Liver (tissue), 8 donors: ENCODE measurements at regions not wholly inside any gene's neighbourhood (a gene's known extent, or its start where the extent isn't known, plus 50 kb on each side); places are given as distances from the start of the nearest gene placed in this dataset.

Source experiments
- DNase-seq: peaks from one replicate; pipeline ENCODE4 v3.0.0-alpha.2; 2017; ENCODE audit warnings: low spot score
- H3K27ac ChIP-seq, 2 donors: one replicate each; pipeline ENCODE4 v1.7.0; 2013; ENCODE audit warnings: inconsistent platforms in 2 of 2, low read length in 2 of 2, control low read depth in 1 of 2, low read depth in 1 of 2, mild to moderate bottlenecking in 1 of 2
- H3K27me3 ChIP-seq, 4 donors: one replicate each; pipeline versions ENCODE4 v1.6.1 to v1.7.0; 2013; ENCODE audit warnings: low read length in 3 of 4, inconsistent platforms in 1 of 4, mild to moderate bottlenecking in 1 of 4, moderate library complexity in 1 of 4; ENCODE audit not compliant: control insufficient read depth in 4 of 4, insufficient read depth in 4 of 4
- H3K36me3 ChIP-seq, 4 donors: one replicate each; pipeline versions ENCODE4 v1.6.1 to v1.7.0; 2013; ENCODE audit warnings: low read length in 3 of 4, mild to moderate bottlenecking in 3 of 4, low read depth in 1 of 4, moderate library complexity in 1 of 4; ENCODE audit not compliant: control insufficient read depth in 4 of 4, insufficient read depth in 3 of 4
- H3K4me1 ChIP-seq, 4 donors: one replicate each; pipeline versions ENCODE4 v1.6.1 to v1.7.0; 2013; ENCODE audit warnings: low read length in 3 of 4, mild to moderate bottlenecking in 3 of 4, moderate library complexity in 1 of 4; ENCODE audit not compliant: control insufficient read depth in 4 of 4, insufficient read depth in 4 of 4
- H3K4me3 ChIP-seq, 3 donors: one replicate each; pipeline versions ENCODE4 v1.6.1 to v1.7.0; 2013; ENCODE audit warnings: low read length in 3 of 3, control low read depth in 1 of 3, low read depth in 1 of 3, mild to moderate bottlenecking in 1 of 3
- H3K9ac ChIP-seq, 2 donors: one replicate each; pipeline ENCODE4 v1.7.0; 2013; ENCODE audit warnings: low read length in 2 of 2, mild to moderate bottlenecking in 2 of 2, moderate library complexity in 2 of 2, control low read depth in 1 of 2, low read depth in 1 of 2
- H3K9me3 ChIP-seq, 4 donors: one replicate each; pipeline versions ENCODE4 v1.6.1 to v1.7.0; 2013; ENCODE audit warnings: low read length in 3 of 4; ENCODE audit not compliant: control insufficient read depth in 4 of 4
- EGR1 ChIP-seq, 2 donors: IDR thresholded peaks; 2 replicates each; pipeline ENCODE4 v1.6.1; 2016 to 2018; ENCODE audit warnings: antibody characterized with exemption in 2 of 2, low read depth in 2 of 2
- FOXA2 ChIP-seq: IDR thresholded peaks from 2 replicates; pipeline ENCODE4 v1.6.1; 2016; ENCODE audit warnings: antibody characterized with exemption
- GABPA ChIP-seq, 2 donors: IDR thresholded peaks in 1 of 2; conservative IDR thresholded peaks in 1 of 2; 2 replicates each; pipeline ENCODE4 v1.6.1; 2016; ENCODE audit warnings: antibody characterized with exemption in 2 of 2, mild to moderate bottlenecking in 1 of 2, moderate library complexity in 1 of 2
- HNF4A ChIP-seq, 2 donors: conservative IDR thresholded peaks; 2 replicates each; pipeline ENCODE4 v1.6.1; 2016; ENCODE audit warnings: antibody characterized with exemption in 2 of 2, mild to moderate bottlenecking in 2 of 2
- HNF4G ChIP-seq: IDR thresholded peaks from 2 replicates; pipeline ENCODE4 v1.6.1; 2016; ENCODE audit warnings: antibody characterized with exemption
- JUND ChIP-seq, 2 donors: IDR thresholded peaks; 2 replicates each; pipeline ENCODE4 v1.6.1; 2016; ENCODE audit warnings: antibody characterized with exemption in 2 of 2
- NR2F2 ChIP-seq: IDR thresholded peaks from 2 replicates; pipeline ENCODE4 v1.6.1; 2016; ENCODE audit warnings: antibody characterized with exemption
- RAD21 ChIP-seq, 2 donors: IDR thresholded peaks; 2 replicates each; pipeline ENCODE4 v1.6.1; 2016; ENCODE audit warnings: antibody characterized with exemption in 2 of 2, mild to moderate bottlenecking in 2 of 2
- SP1 ChIP-seq: IDR thresholded peaks from 2 replicates; pipeline ENCODE4 v1.6.1; 2018; ENCODE audit warnings: antibody characterized with exemption, mild to moderate bottlenecking
- TAF1 ChIP-seq: conservative IDR thresholded peaks from 2 replicates; pipeline ENCODE4 v1.6.1; 2016; ENCODE audit warnings: antibody characterized with exemption, mild to moderate bottlenecking
- YY1 ChIP-seq: IDR thresholded peaks from 2 replicates; pipeline ENCODE4 v1.6.1; 2016; ENCODE audit warnings: antibody characterized with exemption, mild to moderate bottlenecking
- WGBS: extraction: QIAGEN DNeasy Blood & Tissue Kit; methylation state at CpG from one replicate; pipeline ENCODE4 v1.1.7; 2013; 5-methylcytosine and 5-hydroxymethylcytosine counted together
- TF ChIP-seq, protein P1 (sequence below): IDR thresholded peaks from 2 replicates; pipeline ENCODE4 v1.6.1; 2016; ENCODE audit warnings: antibody characterized with exemption
- TF ChIP-seq, protein P2 (sequence below): IDR thresholded peaks from 2 replicates; pipeline ENCODE4 v1.6.1; 2016; ENCODE audit warnings: antibody characterized with exemption
- TF ChIP-seq, protein P3 (sequence below): fragments of 150-350 bp; IDR thresholded peaks from 2 replicates; pipeline ENCODE4 v1.5.1; 2017; ENCODE audit warnings: improper control_type of control experiment, low read depth, low read length; ENCODE audit not compliant: missing input control
- TF ChIP-seq, protein P4 (sequence below): IDR thresholded peaks from 2 replicates; pipeline ENCODE4 v1.6.1; 2016; ENCODE audit warnings: antibody characterized with exemption
- TF ChIP-seq, protein P5 (sequence below): IDR thresholded peaks from 2 replicates; pipeline ENCODE4 v1.6.1; 2016; ENCODE audit warnings: antibody characterized with exemption, mild to moderate bottlenecking
- donor health status: healthy.
- donor health status: healthy.
- donor health status: healthy.
- donor health status: healthy.
- donor health status: healthy.

DNA sequence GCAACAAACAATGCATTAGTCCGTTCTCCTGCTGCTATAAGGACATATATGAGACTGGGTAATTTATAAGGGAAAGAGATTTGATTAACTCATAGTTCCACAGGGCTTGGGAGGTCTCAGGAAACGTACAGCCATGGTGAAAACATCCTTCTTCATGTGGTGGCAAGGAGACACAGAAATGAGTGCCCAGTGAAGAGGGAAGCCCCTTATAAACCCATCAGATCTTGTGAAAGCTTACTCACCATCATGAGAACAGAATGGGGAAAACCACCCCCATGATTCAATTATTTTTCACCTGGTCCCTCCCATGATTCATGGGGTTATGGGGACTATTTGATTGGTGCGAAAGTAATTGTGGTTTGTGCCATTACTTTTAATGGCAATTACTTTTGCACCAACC, 655.8 kb upstream of the SEMA6A start (continued):
- TF ChIP-seq, protein P1, sequence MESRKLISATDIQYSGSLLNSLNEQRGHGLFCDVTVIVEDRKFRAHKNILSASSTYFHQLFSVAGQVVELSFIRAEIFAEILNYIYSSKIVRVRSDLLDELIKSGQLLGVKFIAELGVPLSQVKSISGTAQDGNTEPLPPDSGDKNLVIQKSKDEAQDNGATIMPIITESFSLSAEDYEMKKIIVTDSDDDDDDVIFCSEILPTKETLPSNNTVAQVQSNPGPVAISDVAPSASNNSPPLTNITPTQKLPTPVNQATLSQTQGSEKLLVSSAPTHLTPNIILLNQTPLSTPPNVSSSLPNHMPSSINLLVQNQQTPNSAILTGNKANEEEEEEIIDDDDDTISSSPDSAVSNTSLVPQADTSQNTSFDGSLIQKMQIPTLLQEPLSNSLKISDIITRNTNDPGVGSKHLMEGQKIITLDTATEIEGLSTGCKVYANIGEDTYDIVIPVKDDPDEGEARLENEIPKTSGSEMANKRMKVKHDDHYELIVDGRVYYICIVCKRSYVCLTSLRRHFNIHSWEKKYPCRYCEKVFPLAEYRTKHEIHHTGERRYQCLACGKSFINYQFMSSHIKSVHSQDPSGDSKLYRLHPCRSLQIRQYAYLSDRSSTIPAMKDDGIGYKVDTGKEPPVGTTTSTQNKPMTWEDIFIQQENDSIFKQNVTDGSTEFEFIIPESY, result no peak
- no peak for TF ChIP-seq EGR1 (IDR thresholded peaks at IDR 0.05; ENCODE audit: low read depth in 2 of 2)
- TF ChIP-seq TAF1, result no peak
- no peak for TF ChIP-seq HNF4G
- TF ChIP-seq NR2F2, result no peak
- TF ChIP-seq JUND (IDR thresholded peaks at IDR 0.05), result no peak
- no peak for TF ChIP-seq GABPA (IDR thresholded peaks at IDR 0.05 in 1 of 2, conservative IDR thresholded peaks at IDR 0.05 in 1 of 2)

DNA sequence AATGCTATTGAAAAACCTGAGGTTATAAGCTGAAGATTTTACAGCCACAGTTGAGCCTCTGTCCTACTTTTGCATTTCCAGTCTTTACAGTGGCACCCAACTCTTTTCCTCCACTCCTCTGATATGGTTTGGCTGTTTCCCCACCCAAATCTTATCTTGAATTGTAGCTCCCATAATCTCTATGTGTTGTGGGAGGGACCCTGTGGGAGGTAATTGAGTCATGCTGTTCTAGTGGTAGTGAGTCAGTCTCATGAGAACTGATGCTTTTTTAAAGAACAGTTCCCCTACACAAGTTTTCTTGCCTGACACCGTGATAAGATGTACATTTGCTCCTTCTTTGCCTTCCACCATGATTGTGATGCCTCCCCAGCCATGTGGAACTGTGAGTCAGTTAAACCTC, 646.1 kb upstream of the SEMA6A start:
- Histone ChIP-seq H3K9me3 (no peaks in the 10 kb centered on the region), H3K4me3 (no peak overlapping the region), H3K4me1 (no peaks in the 10 kb centered on the region), H3K36me3 (no peaks in the 10 kb centered on the region), H3K27ac (no peak overlapping the region), H3K9ac (no peak overlapping the region), H3K27me3 (no peaks in the 10 kb centered on the region)
- TF ChIP-seq, protein P2, sequence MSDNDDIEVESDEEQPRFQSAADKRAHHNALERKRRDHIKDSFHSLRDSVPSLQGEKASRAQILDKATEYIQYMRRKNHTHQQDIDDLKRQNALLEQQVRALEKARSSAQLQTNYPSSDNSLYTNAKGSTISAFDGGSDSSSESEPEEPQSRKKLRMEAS, result no peak
- no peak for TF ChIP-seq HNF4A (conservative IDR thresholded peaks at IDR 0.05)
- TF ChIP-seq, protein P3, sequence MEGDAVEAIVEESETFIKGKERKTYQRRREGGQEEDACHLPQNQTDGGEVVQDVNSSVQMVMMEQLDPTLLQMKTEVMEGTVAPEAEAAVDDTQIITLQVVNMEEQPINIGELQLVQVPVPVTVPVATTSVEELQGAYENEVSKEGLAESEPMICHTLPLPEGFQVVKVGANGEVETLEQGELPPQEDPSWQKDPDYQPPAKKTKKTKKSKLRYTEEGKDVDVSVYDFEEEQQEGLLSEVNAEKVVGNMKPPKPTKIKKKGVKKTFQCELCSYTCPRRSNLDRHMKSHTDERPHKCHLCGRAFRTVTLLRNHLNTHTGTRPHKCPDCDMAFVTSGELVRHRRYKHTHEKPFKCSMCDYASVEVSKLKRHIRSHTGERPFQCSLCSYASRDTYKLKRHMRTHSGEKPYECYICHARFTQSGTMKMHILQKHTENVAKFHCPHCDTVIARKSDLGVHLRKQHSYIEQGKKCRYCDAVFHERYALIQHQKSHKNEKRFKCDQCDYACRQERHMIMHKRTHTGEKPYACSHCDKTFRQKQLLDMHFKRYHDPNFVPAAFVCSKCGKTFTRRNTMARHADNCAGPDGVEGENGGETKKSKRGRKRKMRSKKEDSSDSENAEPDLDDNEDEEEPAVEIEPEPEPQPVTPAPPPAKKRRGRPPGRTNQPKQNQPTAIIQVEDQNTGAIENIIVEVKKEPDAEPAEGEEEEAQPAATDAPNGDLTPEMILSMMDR, result no peak
- TF ChIP-seq, protein P4, sequence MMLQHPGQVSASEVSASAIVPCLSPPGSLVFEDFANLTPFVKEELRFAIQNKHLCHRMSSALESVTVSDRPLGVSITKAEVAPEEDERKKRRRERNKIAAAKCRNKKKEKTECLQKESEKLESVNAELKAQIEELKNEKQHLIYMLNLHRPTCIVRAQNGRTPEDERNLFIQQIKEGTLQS, result no peak
- TF ChIP-seq, protein P5, sequence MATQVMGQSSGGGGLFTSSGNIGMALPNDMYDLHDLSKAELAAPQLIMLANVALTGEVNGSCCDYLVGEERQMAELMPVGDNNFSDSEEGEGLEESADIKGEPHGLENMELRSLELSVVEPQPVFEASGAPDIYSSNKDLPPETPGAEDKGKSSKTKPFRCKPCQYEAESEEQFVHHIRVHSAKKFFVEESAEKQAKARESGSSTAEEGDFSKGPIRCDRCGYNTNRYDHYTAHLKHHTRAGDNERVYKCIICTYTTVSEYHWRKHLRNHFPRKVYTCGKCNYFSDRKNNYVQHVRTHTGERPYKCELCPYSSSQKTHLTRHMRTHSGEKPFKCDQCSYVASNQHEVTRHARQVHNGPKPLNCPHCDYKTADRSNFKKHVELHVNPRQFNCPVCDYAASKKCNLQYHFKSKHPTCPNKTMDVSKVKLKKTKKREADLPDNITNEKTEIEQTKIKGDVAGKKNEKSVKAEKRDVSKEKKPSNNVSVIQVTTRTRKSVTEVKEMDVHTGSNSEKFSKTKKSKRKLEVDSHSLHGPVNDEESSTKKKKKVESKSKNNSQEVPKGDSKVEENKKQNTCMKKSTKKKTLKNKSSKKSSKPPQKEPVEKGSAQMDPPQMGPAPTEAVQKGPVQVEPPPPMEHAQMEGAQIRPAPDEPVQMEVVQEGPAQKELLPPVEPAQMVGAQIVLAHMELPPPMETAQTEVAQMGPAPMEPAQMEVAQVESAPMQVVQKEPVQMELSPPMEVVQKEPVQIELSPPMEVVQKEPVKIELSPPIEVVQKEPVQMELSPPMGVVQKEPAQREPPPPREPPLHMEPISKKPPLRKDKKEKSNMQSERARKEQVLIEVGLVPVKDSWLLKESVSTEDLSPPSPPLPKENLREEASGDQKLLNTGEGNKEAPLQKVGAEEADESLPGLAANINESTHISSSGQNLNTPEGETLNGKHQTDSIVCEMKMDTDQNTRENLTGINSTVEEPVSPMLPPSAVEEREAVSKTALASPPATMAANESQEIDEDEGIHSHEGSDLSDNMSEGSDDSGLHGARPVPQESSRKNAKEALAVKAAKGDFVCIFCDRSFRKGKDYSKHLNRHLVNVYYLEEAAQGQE, result no peak
- no peak for TF ChIP-seq YY1
- TF ChIP-seq FOXA2, result no peak
- TF ChIP-seq SP1, result no peak
- TF ChIP-seq RAD21 (IDR thresholded peaks at IDR 0.05), result no peak
- no peak for TF ChIP-seq GABPA (IDR thresholded peaks at IDR 0.05 in 1 of 2, conservative IDR thresholded peaks at IDR 0.05 in 1 of 2)
- TF ChIP-seq HNF4G, result no peak
- TF ChIP-seq EGR1 (IDR thresholded peaks at IDR 0.05; ENCODE audit: low read depth in 2 of 2), result no peak
- WGBS, result 3% methylated on average over 1 of the region's 1 CpG
- no peak for DNase-seq
